SK-N-MC (cell line): ENCODE measurements at regions not wholly inside any gene's neighbourhood (a gene's known extent, or its start where the extent isn't known, plus 50 kb on each side); places are given as distances from the start of the nearest gene placed in this dataset.

ENCODE experiments used
- EZH2 ChIP-seq: fragments of 200-600 bp; sonication (generic); IDR thresholded peaks from one replicate; pipeline ENCODE4 v1.6.1; 2017; ENCODE audit warnings: antibody characterized with exemption
- FOXP2 ChIP-seq: optimal IDR thresholded peaks from 2 replicates; pipeline ENCODE3; 2011; ENCODE audit warnings: mild to moderate bottlenecking, moderate library complexity; ENCODE audit not compliant: insufficient read depth; ENCODE audit errors: extremely low read length, control extremely low read depth
- POLR2AphosphoS5 ChIP-seq: IDR thresholded peaks from 2 replicates; pipeline ENCODE4 v1.6.1; 2012; ENCODE audit warnings: mild to moderate bottlenecking, low read depth, low read length, borderline replicate concordance

- TF ChIP-seq POLR2AphosphoS5 (no peak), EZH2 (no peak), FOXP2 (no peak)
Measured at GRCh38 chr4:38452009-38452408, 212.0 kb upstream of the KLF3 start.
